ENCODE measurements at regions not wholly inside any gene's neighbourhood (a gene's known extent, or its start where the extent isn't known, plus 50 kb on each side); places are given as distances from the start of the nearest gene placed in this dataset.
A peak's percentile ranks its signal among the peaks of the same experiment; 100 is the strongest.
"Not testable (repeated sequence)": the region's sequence is repeated elsewhere in the genome, so short reads cannot be mapped to it uniquely, and the experiment has no call there.

DNA sequence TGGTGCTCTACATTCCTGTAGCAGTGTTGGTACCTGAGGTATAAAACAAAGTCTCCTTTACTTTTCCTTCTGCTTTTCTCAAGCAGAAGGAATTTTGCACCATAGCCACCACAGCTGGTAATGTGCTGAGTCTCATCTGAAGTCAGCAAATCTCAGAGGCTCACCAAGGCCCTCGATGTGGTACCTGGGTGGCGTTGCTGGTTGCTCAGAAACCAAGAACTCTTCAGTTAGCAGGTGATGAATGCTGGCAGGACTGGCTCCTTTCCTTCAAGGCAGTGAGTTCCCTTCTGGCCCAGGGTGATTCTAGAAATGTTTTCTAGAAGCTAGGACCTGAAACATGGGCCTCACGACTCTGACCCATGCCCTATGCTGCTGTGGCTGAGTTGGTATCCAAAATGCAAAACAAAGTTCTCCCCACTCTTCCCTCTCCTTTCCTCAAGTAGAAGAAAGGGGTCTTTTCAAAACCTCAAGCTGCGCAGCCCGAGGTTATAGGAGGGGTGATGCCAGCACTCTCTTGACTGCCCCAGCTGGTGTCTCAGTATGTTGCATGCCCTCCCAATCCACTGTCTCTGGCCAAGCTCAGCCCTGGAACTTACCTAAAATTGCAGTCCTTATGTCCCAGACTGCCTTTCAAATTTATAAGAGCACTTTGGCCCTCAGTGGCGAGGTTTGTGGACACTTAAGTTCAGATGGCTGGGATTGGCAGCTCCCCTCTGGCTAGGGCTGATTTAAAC is 592.3 kb downstream of the FRK start:
- no peaks in the 10 kb centered on the region for H3K4me1 Mint-ChIP-seq
- no peaks in the 10 kb centered on the region for H3K36me3 Mint-ChIP-seq
- no peak overlapping the region for H3K4me3 Mint-ChIP-seq
- H3K27me3 Mint-ChIP-seq: no peaks in the 10 kb centered on the region
- H3K9me3 Mint-ChIP-seq: peaks cover 0 to 3% (median 1%) of the 10 kb centered on the region in 3 donors
- peak overlapping the region in 1 of 3 donors; percentile 39 for H3K27ac Mint-ChIP-seq

GRCh38 chr6:115467726-115468125 is 593.0 kb downstream of the FRK start:
- no peaks in the 10 kb centered on the region for H3K4me1 Mint-ChIP-seq
- peaks cover 0 to 6% (median 1%) of the 10 kb centered on the region in 3 donors for H3K9me3 Mint-ChIP-seq
- no peaks in the 10 kb centered on the region for H3K36me3 Mint-ChIP-seq
- H3K27me3 Mint-ChIP-seq: no peaks in the 10 kb centered on the region
- H3K27ac Mint-ChIP-seq: no peak overlapping the region
- no peak overlapping the region for H3K4me3 Mint-ChIP-seq

DNA sequence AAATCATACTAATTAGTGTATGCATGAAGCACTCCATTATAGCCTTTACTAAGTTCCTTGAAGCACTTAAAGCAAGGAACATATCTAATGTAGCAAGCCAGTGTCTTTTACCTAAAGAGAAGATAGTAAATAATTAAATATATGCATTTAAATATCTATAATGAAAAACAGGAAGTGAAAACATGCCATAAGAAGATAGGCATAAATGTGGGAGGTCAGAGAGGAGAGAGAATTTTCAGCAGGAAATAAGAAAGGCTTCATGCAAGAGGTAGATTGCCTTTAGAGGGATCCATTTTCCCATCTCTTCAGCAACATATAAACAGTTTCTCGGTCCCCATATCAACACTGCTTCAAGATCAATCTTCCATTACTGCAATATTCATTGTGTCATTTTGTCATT is 599.8 kb downstream of the FRK start:
- H3K36me3 Mint-ChIP-seq: no peaks in the 10 kb centered on the region
- no peak overlapping the region for H3K4me3 Mint-ChIP-seq
- no peaks in the 10 kb centered on the region for H3K4me1 Mint-ChIP-seq
- H3K27ac Mint-ChIP-seq: no peak overlapping the region
- H3K27me3 Mint-ChIP-seq: no peaks in the 10 kb centered on the region
- H3K9me3 Mint-ChIP-seq: peaks cover 2 to 13% (median 6%) of the 10 kb centered on the region in 3 donors

DNA sequence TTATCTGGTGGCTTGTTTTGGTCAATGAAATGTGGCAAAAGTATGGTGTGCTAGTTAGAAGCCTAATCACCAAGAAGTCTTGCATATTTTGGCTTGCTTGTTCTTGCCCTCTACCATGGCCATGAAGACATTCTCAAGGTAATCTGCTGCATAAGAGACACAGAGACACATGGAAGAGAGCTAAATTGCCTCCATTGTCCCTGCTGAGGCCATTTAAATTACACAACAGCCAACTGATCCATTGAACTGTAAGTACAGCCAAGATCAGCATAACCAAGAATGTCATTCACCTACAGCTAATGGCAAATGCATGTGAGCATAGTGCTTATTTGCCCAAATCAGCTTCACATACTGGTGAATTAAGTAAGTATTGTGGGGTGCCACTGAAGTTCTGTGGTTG is 603.8 kb downstream of the FRK start:
- H3K27ac Mint-ChIP-seq: no peak overlapping the region
- H3K27me3 Mint-ChIP-seq: no peaks in the 10 kb centered on the region
- H3K36me3 Mint-ChIP-seq: no peaks in the 10 kb centered on the region
- H3K4me3 Mint-ChIP-seq: no peak overlapping the region
- H3K9me3 Mint-ChIP-seq: peaks cover 2 to 6% (median 3%) of the 10 kb centered on the region in 3 donors
- no peaks in the 10 kb centered on the region for H3K4me1 Mint-ChIP-seq

- no peaks in the 10 kb centered on the region for H3K4me1 Mint-ChIP-seq
Measured at GRCh38 chr6:115443825-115444478, 616.7 kb downstream of the FRK start.

DNA sequence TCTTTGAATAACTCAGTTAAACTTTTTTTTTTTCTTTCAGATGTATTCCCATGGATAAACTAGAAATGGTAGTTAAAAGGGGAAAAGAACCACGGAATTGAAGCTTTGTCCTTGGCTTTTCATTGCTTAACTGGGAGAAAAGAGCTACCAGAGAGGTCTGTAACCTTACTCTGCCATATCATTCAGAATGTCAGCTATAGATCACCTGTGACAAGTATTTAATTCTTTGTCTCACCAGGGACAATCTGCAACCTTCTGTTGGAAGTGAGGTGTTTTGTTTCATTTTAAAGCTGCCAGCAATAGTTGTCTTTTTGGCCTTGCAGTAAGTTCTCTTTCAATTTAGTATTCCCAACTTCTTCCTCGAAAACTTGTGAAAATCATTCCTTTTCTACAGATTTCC is 618.4 kb downstream of the FRK start:
- H3K27me3 Mint-ChIP-seq: no peaks in the 10 kb centered on the region
- no peaks in the 10 kb centered on the region for H3K36me3 Mint-ChIP-seq
- H3K27ac Mint-ChIP-seq: no peak overlapping the region
- H3K4me1 Mint-ChIP-seq: no peaks in the 10 kb centered on the region
- H3K9me3 Mint-ChIP-seq: peaks cover 0 to 4% (median 2%) of the 10 kb centered on the region in 3 donors
- no peak overlapping the region for H3K4me3 Mint-ChIP-seq

More at GRCh38 chr6:115443825-115444478, 616.7 kb downstream of the FRK start:
- Mint-ChIP-seq H3K4me3 (no peak overlapping the region), H3K27ac (no peak overlapping the region), H3K27me3 (no peaks in the 10 kb centered on the region), H3K36me3 (no peaks in the 10 kb centered on the region), H3K9me3 (peaks cover 0 to 4% (median 0%) of the 10 kb centered on the region in 3 donors)

DNA sequence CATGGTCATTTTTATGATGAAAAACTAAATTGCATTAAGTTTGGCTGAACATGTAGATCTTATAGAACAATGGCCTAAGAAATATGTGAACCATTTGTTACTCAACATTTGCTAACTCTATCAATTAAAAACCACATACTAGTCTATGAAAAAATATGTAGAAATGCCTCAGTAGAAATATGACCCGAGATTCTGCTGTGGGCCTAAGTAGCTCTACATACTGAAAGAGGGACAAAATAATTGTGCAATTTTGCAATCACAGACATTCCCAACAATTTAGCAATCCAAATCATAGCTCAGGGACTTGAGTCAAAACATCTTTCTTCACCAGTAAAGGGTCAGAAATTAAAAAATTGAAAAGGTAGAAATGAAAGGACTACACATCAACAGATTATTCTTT is 619.0 kb downstream of the FRK start:
- Mint-ChIP-seq H3K27me3 (no peaks in the 10 kb centered on the region), H3K4me1 (no peaks in the 10 kb centered on the region), H3K36me3 (no peaks in the 10 kb centered on the region), H3K27ac (no peak overlapping the region), H3K4me3 (no peak overlapping the region), H3K9me3 (peaks cover 0 to 4% (median 2%) of the 10 kb centered on the region in 3 donors)

- Mint-ChIP-seq H3K9me3 (peaks cover 0 to 8% (median 2%) of the 10 kb centered on the region in 3 donors), H3K4me1 (no peaks in the 10 kb centered on the region), H3K36me3 (no peaks in the 10 kb centered on the region), H3K27ac (no peak overlapping the region), H3K4me3 (no peak overlapping the region), H3K27me3 (no peaks in the 10 kb centered on the region)
Measured at GRCh38 chr6:115415378-115415777, 645.3 kb downstream of the FRK start.

GRCh38 chr6:115414916-115415315 is 645.8 kb downstream of the FRK start:
- H3K4me3 Mint-ChIP-seq, H3K36me3 Mint-ChIP-seq, H3K4me1 Mint-ChIP-seq, H3K27ac Mint-ChIP-seq, H3K9me3 Mint-ChIP-seq, H3K27me3 Mint-ChIP-seq: not testable (repeated sequence)

DNA sequence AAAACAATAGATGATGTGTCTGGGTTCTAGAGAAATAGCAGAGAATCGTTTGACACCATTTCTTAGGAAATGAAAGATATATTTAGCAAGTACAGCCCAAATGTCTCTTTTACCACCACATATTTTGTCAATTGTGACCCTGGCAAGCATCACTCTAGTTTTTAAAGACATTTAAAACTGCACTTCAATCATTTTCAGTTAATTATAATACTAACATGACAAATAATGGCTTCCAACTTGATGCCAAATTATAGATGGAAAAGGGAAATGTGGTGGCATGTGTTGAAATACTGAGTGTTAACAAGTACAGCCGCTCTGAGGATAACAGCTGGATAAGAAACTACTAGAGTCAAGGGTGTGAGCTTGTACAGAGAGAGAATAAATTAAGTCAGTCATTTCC is 648.9 kb downstream of the FRK start:
- H3K27me3 Mint-ChIP-seq: no peaks in the 10 kb centered on the region
- no peaks in the 10 kb centered on the region for H3K4me1 Mint-ChIP-seq
- H3K4me3 Mint-ChIP-seq: no peak overlapping the region
- H3K27ac Mint-ChIP-seq: no peak overlapping the region
- H3K9me3 Mint-ChIP-seq: peaks cover 0 to 3% (median 2%) of the 10 kb centered on the region in 3 donors
- no peaks in the 10 kb centered on the region for H3K36me3 Mint-ChIP-seq

DNA sequence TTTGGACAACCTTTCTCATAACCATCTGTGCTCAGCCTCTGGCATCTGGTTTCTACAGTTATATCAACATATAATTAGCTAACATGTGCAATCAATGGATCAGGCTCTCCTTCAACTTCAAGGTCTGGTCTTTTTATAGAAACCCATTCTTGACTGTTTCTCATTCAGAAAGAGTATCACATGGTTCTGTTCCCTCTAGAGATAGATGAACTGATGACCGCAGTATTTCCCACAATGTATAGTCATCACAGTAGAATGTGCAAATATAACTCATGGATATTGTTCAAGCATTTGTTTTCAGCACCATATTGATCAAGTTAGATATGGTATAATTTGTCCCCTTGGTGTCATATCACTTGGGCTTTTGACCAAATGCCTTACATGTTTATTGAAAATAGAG is 656.2 kb downstream of the FRK start:
- Mint-ChIP-seq H3K4me3 (no peak overlapping the region), H3K27me3 (no peaks in the 10 kb centered on the region), H3K27ac (no peak overlapping the region), H3K9me3 (peaks cover 2 to 14% (median 4%) of the 10 kb centered on the region in 3 donors), H3K36me3 (no peaks in the 10 kb centered on the region), H3K4me1 (no peaks in the 10 kb centered on the region)

GRCh38 chr6:115398607-115399006 is 662.1 kb downstream of the FRK start:
- H3K36me3 Mint-ChIP-seq: no peaks in the 10 kb centered on the region
- no peaks in the 10 kb centered on the region for H3K4me1 Mint-ChIP-seq
- peaks cover 3 to 5% (median 4%) of the 10 kb centered on the region in 3 donors for H3K9me3 Mint-ChIP-seq
- H3K4me3 Mint-ChIP-seq: no peak overlapping the region
- H3K27ac Mint-ChIP-seq: no peak overlapping the region
- H3K27me3 Mint-ChIP-seq: no peaks in the 10 kb centered on the region

GRCh38 chr6:115396112-115396906 is 664.4 kb downstream of the FRK start:
- H3K27me3 Mint-ChIP-seq: no peaks in the 10 kb centered on the region
- H3K9me3 Mint-ChIP-seq: peaks cover 3 to 5% (median 5%) of the 10 kb centered on the region in 3 donors
- peaks cover 1% of the 10 kb centered on the region for H3K36me3 Mint-ChIP-seq
- H3K4me3 Mint-ChIP-seq: no peak overlapping the region
- no peaks in the 10 kb centered on the region for H3K4me1 Mint-ChIP-seq
- no peak overlapping the region for H3K27ac Mint-ChIP-seq

DNA sequence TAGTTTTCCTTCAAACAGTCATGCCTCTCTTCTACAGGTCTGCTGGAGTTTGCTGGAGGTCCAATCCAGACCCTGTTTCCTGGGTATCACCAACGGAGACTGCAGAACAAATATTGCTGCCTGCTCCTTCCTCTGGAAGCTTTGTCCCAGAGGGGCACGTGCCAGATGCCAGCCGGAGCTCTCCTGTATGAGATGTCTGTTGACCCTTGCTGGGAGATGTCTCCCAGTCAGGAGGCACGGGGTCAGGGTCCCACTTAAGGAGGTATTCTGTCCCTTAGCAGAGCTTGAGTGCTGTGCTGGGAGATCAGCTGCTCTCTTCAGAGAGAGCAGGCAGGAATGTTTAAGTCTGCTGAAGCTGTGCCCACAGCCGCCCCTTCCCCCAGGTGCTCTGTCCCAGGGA is 666.9 kb downstream of the FRK start:
- peaks cover 1% of the 10 kb centered on the region for H3K36me3 Mint-ChIP-seq
- no peak overlapping the region for H3K27ac Mint-ChIP-seq
- H3K27me3 Mint-ChIP-seq: no peaks in the 10 kb centered on the region
- H3K9me3 Mint-ChIP-seq: peaks cover 7 to 15% (median 12%) of the 10 kb centered on the region in 3 donors
- H3K4me1 Mint-ChIP-seq: no peaks in the 10 kb centered on the region
- H3K4me3 Mint-ChIP-seq: peak overlapping the region in 1 of 4 donors; percentile 37

DNA sequence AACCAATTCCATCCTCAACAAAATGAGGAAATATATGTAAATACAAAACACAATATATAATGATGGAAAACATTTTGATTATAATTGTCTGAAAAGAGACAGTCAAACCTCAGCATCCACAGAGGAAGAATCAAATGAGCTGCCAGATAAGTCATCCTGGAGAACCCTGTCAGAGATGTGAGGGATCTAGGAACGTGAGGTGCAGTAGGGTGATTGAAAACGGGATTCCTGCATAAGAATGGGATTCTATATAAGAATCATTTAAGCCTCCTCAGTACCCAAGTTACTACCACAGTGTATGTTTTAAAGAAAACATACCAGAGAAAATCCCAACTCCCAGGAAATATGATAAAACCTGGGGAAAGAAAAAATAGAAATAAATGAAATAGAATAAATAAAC is 690.5 kb downstream of the FRK start:
- Mint-ChIP-seq H3K9me3 (peaks cover 5 to 13% (median 7%) of the 10 kb centered on the region in 3 donors), H3K27ac (no peak overlapping the region), H3K4me1 (no peaks in the 10 kb centered on the region), H3K36me3 (no peaks in the 10 kb centered on the region), H3K27me3 (no peaks in the 10 kb centered on the region), H3K4me3 (no peak overlapping the region)

All from IgD-negative memory B cell (primary cell).